ENCODE measurements at regions not wholly inside any gene's neighbourhood (a gene's known extent, or its start where the extent isn't known, plus 50 kb on each side); places are given as distances from the start of the nearest gene placed in this dataset.

DNA sequence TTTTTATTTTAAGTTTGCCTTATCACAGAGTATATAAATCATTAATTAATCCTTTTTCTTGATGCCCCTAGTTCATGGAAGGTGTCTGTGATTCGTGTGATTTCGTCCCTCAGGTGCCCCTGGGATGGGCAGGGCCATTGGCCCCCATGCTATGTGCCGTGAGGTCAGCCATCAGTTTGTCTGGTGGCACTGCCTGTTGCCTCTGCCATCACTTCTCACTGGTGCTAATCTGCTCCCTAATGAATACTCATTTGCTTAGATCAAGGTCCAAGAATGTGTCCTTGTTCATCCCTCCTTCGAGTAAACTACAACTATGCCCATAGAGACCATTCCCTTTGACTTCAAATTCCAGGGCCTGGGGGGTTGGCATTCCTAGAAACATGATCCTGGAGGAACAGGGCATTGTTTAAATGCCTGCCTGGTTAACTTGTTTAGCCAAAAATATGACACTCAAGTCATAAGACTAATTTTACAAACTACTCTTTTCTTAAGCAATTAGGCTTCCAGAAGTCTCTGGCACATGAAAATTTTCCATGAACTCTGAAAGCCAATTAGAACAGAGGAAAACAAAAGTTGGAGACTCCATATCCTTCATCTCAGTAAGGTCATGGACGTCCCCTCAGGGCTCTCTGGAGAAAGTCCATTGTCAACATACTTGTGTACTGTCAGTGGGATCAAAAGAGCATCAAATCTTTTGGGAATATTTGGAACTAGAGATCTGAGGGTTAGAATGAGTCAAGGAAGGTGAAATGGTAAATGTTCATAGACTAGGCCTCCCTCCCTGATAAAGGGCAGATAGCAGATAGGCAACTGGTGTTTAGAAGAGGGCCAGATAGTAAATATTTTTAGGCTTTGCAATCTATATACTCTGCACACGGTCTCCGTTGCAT, 90.9 kb upstream of the PLXNC1 start:
- DNase-seq (ENCODE audit: low read depth in 4 of 4, low spot score in 3 of 4) = no peak

DNA sequence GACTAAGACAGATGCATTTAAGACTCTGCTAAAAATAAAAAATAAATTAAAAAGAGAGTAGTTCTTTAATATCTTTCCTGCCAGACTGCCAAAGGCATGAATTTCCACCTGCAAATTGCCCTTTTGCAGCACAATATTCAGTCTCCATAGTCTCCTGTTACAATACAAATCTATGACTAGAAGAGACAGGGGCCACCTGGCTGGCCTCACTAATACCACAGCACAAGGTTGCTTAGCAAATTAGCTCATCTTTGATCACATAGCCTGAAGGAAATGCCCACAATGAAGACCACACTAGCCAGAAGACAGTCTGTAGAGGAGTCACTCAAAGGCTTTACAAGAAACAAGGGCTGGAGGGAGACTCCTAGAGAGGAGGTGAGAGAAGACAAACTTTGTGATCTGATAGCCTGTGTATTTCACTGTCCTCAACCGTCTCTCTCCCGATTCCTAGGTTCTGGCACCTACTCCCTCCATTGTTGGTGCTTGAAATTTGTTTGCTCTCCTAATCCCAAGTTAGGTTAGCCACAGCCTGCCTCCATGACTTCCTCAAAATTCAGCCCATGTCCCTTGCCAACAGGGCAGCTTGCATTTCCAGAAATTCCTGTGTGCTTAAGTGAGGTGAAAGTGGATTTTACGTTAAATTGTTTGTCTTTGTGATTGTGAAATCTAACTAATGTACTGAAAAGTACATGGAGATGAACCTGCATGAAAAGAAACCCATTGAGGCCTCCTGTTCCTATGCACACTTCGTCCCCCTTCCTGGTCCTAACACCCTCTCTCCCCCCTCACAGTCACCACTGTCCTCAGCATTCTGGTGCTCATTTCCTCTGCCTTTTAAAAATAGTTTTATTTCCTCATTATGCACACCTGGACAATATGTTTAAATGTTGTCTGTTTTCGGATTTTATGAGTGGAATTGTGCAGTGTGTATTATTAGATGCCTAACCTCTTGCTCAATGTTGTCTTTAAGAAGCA, 88.7 kb upstream of the PLXNC1 start:
- DNase-seq (ENCODE audit: low read depth in 4 of 4, low spot score in 3 of 4) = no peak

DNA sequence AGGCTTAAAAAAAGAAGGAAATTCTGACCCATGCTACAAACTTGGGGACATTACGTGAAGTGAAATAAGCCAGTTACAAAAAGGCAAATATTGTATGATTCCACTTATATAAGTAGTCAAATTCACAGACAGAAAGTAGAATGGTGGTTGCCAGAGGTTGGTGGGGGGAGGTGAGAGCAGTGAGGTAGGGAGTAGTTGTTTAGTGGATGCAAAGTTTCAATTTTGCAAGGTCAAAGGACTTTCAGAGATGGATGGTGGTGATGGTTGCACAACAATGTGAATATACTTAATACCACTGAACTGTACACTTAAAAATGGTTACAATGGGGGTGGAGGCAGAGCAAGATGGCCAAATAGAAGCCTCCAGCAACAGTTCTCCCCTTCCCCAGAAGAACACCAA, 86.2 kb upstream of the PLXNC1 start:
- DNase-seq (ENCODE audit: low read depth in 4 of 4, low spot score in 3 of 4) = no peak

DNA sequence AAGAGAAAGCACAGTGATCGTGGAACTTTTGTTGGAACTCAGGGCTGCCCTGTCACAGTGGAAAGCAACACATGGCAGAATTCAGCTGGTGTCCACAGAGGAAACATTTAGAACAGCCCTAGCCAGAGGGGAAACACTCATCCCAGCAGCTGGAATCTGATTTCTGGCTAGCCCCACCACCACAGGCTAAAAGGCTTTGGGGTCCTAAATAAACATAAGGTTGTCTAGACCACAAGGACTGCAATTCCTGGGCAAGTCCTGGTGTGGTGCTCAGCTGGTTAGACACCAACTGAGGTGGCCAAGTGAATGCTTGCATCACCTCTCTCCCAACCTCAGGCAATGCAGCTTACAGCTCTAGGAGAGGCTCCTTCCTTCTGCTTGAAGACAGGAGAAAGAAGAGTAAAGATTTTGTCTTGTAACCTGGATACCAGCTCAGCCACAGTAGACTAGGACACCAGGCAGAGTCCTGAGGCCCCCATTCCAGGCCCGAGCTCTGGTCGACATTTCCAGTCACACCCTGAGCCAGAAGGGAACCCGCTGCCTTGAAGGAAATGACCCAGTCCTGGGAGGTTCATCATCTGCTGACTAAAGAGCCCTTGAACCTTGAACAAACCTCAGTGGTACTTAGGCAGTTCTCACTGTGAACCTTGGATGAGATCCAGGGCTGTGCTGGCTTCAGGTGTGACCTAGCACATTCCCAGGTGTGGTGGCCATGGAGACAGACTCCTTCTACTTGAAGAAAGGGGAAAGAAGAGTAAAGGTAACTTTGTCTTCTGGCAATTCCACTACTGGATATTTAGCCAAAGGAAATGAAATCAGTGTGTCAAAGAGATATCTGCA, 85.4 kb upstream of the PLXNC1 start:
- no peak for DNase-seq (ENCODE audit: low read depth in 4 of 4, low spot score in 3 of 4)

DNA sequence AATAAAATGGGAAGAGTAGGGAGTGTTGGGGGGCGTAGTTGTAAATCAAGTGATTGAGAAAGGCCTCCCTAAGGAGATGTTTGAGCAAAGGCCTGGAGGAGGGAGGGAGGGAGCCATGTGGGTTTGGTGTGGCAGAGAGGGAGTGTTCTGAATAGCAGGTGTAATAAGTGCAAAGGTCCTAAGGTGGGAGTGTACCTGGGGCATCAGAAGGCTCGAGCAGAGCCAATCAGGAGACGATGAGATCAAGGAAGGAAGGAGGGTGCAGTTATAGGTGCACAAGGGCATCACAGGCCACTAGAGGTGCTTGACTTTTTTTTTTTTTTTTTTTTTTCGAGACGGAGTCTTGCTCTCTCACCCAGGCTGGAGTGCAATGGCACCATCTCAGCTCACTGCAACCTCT, 77.9 kb upstream of the PLXNC1 start:
- no peak for DNase-seq (ENCODE audit: low read depth in 4 of 4, low spot score in 3 of 4)

DNA sequence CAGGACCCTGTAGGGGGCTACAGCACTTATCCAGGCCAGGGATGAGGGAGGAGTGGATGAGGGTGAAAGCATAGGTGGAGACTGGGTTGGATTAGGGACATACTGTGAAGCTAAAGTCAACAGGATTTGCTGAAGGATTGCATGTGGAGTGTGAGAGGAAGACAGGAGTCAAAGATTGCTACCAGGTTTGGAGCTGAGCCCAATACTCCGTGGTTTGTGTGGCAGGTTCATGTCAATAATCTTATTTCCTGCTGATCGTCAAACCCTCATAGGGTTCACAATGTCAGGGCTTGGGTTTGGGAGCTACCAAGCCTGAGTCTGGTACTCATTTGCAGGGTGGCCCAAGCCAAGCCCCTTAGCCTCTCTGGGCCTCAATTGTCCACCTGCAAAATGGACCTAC, 77.1 kb upstream of the PLXNC1 start:
- DNase-seq (ENCODE audit: low read depth in 4 of 4, low spot score in 3 of 4) = no peak

DNA sequence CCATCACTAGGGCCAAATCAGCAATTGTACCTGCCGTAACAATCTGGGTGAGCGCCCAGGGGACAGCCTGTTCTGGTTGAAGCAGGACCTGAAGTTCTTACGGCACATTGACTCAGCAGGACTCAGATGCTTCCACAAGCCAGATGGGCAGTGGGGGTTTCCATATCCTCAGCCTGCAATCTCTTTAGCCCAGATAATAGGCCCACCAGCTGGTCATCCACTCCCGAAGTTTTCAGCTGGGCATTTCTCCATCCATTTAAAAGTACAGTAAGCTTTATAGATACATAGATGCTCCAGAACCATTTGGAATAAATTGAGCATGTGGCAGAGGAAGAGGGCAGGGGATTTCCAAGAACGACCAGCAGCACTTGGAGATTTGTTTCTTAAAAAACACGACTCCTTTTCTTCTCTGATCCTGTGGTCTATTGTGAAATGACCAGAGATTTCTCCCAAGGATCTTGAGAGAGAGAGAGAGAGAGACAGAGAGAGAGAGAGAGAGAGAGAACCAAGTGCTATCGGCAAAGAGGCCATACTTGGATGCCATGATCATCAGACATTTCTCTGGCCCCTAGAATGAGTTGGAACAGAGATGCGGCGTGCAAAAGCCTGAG, 74.8 kb upstream of the PLXNC1 start:
- DNase-seq (ENCODE audit: low read depth in 4 of 4, low spot score in 3 of 4) = no peak

DNA sequence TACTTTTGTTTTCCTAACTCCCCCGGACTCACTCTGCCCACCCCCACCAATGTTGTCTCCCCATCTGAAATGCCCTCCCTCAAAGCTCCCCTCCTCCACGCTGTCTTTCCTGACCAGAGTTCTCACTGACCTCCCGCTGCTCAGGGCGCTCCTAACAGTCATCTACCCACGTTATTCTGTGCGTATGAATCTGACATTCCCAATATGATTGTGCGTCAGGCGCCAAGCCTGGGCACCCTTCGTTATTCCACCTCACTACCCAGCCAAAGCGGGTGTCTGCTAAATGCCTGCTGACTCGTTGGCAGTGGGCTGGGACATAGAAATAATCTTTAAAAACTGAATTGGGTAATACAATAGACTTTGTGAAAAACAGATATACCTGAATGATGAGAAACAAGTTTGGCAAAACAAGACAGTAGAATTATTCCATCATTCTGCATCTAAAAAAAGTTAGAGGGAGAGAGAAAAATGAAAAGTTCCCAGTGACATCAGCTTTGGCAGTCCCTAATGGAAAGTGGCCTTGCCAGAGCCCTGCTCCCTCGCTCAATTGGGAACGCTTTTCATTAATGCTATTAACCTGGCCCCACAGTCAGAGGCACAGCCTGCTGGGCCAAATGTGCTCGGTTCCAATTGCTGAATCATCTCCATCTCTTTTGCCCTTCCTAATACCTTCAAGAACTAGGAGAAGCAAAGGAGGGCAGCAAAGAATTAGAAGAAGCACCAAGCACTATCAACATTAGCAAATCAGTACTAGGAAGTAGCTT, 74.0 kb upstream of the PLXNC1 start:
- DNase-seq (ENCODE audit: low read depth in 4 of 4, low spot score in 3 of 4) = no peak

DNA sequence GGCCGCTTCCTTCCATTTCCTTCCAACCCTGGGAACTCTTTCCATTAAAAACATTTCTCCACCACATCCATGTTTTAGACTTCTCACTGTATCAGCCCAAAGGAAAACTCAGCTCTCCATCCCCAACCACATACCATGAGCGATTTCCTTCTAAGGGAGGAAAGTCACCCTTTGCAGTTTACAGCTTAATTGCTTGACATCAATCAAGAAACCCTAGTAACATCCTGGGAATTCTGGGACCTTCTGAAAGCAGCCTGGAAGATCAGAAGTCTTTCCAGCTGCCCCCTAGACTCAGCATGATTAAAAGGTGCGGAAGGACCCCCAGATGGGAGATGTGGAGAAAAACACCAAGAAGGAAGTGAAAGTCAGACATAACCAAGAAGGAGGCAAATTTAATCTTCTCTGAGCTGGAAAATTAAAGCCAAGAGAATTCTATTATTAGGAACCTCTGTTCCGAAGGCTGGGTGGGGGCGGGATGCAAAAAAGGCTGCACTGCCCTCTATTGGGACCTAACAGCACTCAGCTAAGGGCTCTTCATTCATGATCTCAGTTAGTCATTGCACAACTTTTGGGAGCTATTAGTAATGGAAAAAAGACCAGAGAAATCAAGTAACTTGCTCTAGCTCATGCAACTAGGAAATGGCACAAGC, 73.3 kb upstream of the PLXNC1 start:
- peak in 3 of 4 donors; percentile 27 to 54 (median 54) for DNase-seq (ENCODE audit: low read depth in 4 of 4, low spot score in 3 of 4)

DNA sequence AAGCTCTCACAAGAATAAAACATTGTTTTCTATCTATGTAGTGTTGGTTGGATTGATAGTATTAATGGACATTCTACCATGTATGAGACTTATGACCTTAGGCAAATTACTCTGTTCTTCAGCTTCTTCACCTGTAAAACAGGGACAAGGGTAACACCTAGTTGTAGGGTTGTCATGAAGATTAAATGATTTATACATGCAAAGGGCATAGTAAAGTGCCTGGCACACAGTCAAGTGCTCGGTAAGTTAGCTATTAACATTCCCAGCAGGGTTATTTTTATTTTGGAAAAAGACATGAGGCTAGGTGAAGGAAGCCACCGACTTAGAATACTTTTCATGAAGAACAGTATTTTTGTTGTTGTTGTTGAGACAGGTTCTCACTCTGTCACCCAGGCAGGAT, 71.2 kb upstream of the PLXNC1 start:
- no peak for DNase-seq (ENCODE audit: low read depth in 4 of 4, low spot score in 3 of 4)

DNA sequence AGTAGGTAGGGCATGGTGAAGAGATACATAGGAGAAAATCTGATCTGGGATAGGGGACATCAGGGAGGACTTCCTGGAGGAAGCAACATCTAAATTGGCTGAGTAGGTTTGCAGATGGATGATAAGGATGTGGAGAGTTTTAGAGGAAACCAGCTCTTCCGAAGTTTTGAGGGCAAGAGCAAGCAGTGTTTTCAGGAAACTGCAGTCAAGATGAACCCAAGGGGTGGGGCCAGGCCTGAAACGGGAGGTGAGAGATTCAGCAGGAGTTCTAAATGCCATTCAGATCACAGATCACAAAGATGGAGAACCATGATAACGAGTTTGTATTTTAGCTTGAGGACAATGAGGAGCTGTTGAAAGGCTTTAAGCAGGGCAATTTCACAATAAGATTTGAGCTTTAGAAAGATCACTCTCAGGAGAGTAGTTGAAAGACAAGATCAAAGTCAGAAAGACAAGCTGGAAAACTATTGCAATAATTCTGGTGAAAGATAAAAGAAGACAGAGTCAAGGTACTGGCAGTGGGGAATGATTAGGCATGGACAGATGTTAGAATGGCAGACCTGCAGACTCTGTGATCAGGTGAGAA, 70.1 kb upstream of the PLXNC1 start:
- DNase-seq (ENCODE audit: low read depth in 4 of 4, low spot score in 3 of 4) = no peak

DNA sequence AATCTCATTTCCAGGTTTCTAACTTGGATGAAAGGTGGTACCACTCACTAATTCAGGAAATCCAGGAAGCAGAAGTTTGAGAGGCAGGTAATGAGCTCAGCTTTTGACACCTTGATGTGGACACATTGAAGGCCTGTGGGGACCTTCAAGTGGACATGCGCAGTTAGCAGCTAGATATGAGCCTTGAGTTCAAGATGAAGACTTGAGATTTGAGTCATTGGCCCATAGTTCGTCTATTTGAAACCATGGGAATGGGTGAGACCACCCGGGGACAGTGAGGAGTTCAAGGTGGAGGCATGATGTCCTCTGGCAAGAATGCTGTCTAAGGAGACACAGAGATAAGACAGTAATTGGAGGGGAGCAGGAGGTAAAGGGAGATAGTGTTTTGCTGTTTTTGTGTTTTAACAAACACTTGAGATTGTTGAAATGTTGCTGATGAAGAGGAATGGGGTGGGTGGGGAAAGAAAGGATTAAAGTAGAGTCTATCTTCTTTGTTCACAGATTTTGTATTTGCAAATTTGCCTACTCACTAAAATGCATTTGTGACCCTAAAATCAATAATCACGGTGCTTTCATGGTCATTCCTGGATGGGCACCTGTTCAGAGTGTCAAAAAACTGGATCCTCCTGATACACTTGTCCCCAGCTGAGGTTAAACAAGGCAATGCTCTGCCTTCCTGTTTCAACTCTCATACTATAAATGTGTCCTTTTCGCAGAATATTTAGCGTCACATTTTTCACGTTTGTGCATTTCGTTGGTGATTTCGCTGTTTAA, 69.5 kb upstream of the PLXNC1 start:
- DNase-seq (ENCODE audit: low read depth in 4 of 4, low spot score in 3 of 4) = no peak

DNA sequence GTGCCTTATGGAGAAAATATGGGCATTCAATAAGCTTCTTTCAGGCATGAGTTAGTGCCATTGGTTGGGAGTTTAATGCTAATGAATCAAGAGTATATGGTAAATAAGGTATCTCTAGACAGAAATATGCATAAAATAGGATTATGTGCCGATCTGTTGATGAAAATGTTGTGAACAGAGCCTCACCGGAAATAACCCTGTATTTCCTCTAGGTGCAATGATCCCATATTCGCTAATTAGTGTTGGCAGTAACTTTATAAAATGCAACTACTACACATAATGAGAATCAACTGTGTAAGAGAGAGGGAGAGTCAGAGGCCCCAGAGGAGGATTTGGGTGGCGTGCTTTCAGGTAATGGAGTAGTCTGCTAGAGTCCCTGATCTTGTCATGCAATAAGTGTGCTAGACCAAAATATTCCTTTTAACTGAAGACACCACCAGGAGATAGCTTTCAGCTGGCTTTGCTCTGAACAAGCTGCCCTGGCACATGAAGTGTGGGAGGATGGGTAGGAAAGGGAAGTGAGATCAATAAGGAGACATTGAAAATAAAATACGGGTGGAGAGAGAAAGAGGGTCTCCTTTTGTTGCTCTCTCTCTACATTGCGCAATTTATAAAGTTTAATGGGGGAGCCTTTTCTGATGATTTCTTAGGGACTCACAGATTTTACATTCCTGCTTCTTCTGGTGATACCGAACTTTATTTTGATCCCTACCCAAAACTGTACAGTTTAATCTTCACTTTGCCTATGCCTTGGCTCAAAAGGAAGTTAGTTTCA, 68.6 kb upstream of the PLXNC1 start:
- DNase-seq (ENCODE audit: low read depth in 4 of 4, low spot score in 3 of 4) = no peak

DNA sequence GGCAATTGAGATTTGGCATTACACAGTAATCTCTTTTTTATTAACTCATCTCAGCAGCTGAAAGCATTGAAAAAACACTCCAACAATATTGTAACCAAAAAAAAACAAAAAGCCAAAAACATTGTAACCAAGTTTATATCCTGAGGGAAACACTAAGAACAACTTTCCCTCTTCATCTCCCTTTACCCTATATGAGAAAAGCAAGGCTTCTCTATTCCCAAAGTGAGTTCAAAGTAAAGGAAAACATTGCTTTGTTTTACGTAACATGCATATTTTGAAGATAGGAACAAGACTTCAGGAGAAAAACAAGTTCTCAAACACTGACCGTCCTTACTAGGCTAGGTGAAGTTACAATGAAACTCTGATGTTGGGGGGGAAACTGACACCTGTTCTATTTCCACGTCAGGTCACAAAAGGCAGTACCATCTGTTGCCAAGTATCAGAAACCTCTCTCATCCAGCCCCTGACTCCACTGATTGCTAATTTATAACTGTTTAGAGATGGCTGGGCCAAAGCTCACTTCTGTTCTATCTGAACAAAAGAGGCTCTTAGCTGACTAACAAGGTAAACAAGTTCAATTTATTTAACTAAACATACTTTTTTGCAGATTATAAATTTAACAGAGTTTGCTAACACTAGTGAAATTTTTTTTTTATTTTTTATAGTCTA, 67.9 kb upstream of the PLXNC1 start:
- no peak for DNase-seq (ENCODE audit: low read depth in 4 of 4, low spot score in 3 of 4)

DNA sequence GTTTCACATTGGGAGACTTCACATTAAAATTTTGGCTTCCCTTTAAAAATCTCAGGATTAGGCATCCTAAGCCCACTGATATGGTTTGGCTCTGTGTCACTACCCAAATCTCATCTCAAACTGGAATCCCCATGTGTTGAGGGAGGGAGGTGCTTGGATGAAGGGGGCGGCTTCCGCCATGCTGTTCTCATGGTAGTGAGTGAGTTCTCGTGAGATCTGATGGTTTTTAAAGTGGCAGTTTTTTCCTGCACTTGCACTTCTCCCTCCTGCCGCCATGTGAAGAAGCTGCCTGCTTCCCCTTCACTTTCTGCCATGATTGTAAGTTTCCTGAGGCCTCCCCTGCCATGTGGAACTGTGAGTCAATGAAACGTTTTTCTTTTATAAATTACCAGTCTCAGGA, 65.7 kb upstream of the PLXNC1 start:
- DNase-seq (ENCODE audit: low read depth in 4 of 4, low spot score in 3 of 4) = no peak

DNA sequence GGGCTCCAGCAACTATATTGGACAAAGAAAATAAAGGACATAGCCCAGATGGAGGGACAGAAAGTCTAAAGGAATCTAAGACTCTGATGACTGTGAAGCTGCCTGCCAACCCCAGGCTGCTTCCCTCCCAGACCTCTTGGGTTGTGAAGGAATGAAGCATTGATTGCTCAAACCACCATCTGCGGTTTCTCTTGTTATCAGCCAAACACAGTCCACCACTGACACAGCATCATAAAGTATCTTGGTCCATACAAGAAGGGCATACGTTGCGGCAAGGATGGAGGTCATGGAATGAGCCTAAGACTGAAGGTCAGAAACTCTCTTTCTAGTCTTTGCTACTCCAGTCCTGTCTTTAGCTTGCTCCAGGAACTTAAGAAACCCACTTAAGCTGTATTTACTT, 58.5 kb upstream of the PLXNC1 start:
- DNase-seq (ENCODE audit: low read depth in 4 of 4, low spot score in 3 of 4) = no peak

DNA sequence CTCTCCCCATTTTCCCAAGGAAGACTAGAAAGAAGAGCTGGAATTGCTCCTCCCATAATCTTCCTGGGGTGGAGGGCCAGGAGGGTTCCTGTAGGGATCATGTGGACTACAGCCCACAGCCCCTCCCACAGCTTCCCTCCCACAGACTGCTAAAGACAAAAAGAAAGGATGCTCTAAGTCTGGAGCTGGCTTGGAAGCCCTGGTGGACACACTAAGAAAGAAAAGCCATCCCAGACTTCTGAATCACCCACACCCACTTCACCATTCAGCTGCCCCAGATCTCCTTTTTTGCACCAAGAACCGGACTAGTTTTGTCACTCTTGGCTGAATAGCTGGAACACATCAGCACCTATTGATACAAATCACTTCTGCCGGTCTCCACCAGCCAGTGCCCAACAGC, 56.8 kb upstream of the PLXNC1 start:
- no peak for DNase-seq (ENCODE audit: low read depth in 4 of 4, low spot score in 3 of 4)
